Endothelial cell of umbilical vein (primary cell): ENCODE measurements at regions not wholly inside any gene's neighbourhood (a gene's known extent, or its start where the extent isn't known, plus 50 kb on each side); places are given as distances from the start of the nearest gene placed in this dataset.

Source experiments
- EZH2 ChIP-seq: IDR thresholded peaks from 2 replicates; pipeline ENCODE4 v1.6.1; 2012; ENCODE audit warnings: borderline replicate concordance, low read depth, mild to moderate bottlenecking, moderate library complexity, low read length, inconsistent platforms; ENCODE audit not compliant: severe bottlenecking
- POLR2A ChIP-seq: IDR thresholded peaks from 2 replicates; pipeline ENCODE4 v1.6.1; 2012; ENCODE audit warnings: low read depth, mild to moderate bottlenecking, control low read depth, low read length
- POLR2AphosphoS5 ChIP-seq: IDR thresholded peaks from 2 replicates; pipeline ENCODE4 v1.6.1; 2012; ENCODE audit warnings: low read depth, mild to moderate bottlenecking, control low read depth, low read length, moderate library complexity; ENCODE audit not compliant: insufficient read depth
- TF ChIP-seq, protein P1 (sequence below), 2 donors: IDR thresholded peaks; 1 replicate in 1 of 2; 2 replicates in 1 of 2; pipeline ENCODE4 v1.5.1; 2011; ENCODE audit warnings: low read length in 2 of 2, mild to moderate bottlenecking in 2 of 2, moderate library complexity in 2 of 2, control low read depth in 1 of 2, inconsistent platforms in 1 of 2, low read depth in 1 of 2; ENCODE audit not compliant: insufficient read depth in 1 of 2; ENCODE audit errors: extremely low read depth in 1 of 2

DNA sequence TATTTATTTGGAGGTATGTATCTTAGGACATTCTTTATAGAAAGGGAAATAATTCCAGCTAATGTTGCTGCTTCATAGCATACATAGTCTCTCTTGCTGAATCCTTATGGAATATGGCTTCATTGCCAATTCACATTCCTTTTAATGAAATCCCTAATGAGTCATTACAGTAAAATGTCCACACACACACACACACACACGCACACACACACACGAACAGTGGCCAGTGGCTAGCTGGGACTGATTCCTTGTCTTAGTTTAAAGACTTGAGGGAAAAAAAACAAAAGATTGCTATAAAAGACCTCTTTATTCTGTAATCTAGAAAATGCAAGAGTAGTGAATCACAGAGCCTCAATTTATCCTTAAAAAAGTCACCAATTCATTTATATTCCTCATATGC is 301.6 kb downstream of the SLITRK6 start:
- TF ChIP-seq EZH2 (no peak), POLR2A (no peak), POLR2AphosphoS5 (no peak)
- TF ChIP-seq, protein P1, sequence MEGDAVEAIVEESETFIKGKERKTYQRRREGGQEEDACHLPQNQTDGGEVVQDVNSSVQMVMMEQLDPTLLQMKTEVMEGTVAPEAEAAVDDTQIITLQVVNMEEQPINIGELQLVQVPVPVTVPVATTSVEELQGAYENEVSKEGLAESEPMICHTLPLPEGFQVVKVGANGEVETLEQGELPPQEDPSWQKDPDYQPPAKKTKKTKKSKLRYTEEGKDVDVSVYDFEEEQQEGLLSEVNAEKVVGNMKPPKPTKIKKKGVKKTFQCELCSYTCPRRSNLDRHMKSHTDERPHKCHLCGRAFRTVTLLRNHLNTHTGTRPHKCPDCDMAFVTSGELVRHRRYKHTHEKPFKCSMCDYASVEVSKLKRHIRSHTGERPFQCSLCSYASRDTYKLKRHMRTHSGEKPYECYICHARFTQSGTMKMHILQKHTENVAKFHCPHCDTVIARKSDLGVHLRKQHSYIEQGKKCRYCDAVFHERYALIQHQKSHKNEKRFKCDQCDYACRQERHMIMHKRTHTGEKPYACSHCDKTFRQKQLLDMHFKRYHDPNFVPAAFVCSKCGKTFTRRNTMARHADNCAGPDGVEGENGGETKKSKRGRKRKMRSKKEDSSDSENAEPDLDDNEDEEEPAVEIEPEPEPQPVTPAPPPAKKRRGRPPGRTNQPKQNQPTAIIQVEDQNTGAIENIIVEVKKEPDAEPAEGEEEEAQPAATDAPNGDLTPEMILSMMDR (IDR thresholded peaks at IDR 0.05; ENCODE audit: extremely low read depth in 1 of 2, insufficient read depth in 1 of 2, low read depth in 1 of 2, low read length in 2 of 2) = no peak
